Kidney (tissue), 13 donors: ENCODE measurements at regions not wholly inside any gene's neighbourhood (a gene's known extent, or its start where the extent isn't known, plus 50 kb on each side); places are given as distances from the start of the nearest gene placed in this dataset.

Experiments used
- DNase-seq, 5 donors: peaks; one replicate each; pipeline ENCODE4 v3.0.0-alpha.2; 2013 to 2020
- FAIRE-seq: peaks from 2 replicates; lab custom pipeline; 2012; peaks lifted over from hg19 to GRCh38; lab: Jason Lieb, UNC
- H3K27ac ChIP-seq, 2 donors: one replicate each; pipeline ENCODE4 v1.7.0; 2013; ENCODE audit warnings: low read depth in 2 of 2, low read length in 2 of 2, inconsistent platforms in 1 of 2
- H3K27me3 ChIP-seq: one replicate; pipeline ENCODE4 v1.7.1; 2013; ENCODE audit warnings: low read length, inconsistent platforms; ENCODE audit not compliant: control insufficient read depth, insufficient read depth
- H3K36me3 ChIP-seq, 3 donors: one replicate each; pipeline versions ENCODE4 v1.7.0 to v1.7.1; 2013; ENCODE audit warnings: low read length in 3 of 3, control low read depth in 1 of 3, inconsistent platforms in 1 of 3; ENCODE audit not compliant: insufficient read depth in 3 of 3, control insufficient read depth in 2 of 3
- H3K4me1 ChIP-seq, 3 donors: one replicate each; pipeline versions ENCODE4 v1.7.0 to v1.7.1; 2013; ENCODE audit warnings: low read length in 3 of 3, inconsistent platforms in 1 of 3, low read depth in 1 of 3; ENCODE audit not compliant: control insufficient read depth in 2 of 3, insufficient read depth in 2 of 3
- H3K4me3 ChIP-seq, 3 donors: one replicate each; pipeline versions ENCODE4 v1.7.0 to v1.8.1; 2013; ENCODE audit warnings: low read length in 3 of 3, control low read depth in 1 of 3, inconsistent platforms in 1 of 3
- H3K9ac ChIP-seq, 3 donors: one replicate each; pipeline versions ENCODE4 v1.7.0 to v1.7.1; 2013; ENCODE audit warnings: low read length in 3 of 3, control low read depth in 1 of 3, inconsistent platforms in 1 of 3
- H3K9me3 ChIP-seq, 3 donors: one replicate each; pipeline versions ENCODE4 v1.7.0 to v1.7.1; 2013; ENCODE audit warnings: low read length in 3 of 3, control low read depth in 1 of 3, inconsistent platforms in 1 of 3; ENCODE audit not compliant: control insufficient read depth in 2 of 3, insufficient read depth in 1 of 3
- intact Hi-C: fragments of 100-400 bp; cut with DNase I; formaldehyde crosslinking; loops from one replicate; pipeline ENCODE4 v1.11.1; 2022
- TF ChIP-seq, protein P1 (sequence below): IDR thresholded peaks from 3 replicates; pipeline ENCODE4 v1.5.1; 2012; ENCODE audit warnings: mild to moderate bottlenecking, moderate library complexity, borderline replicate concordance; ENCODE audit not compliant: insufficient read depth; ENCODE audit errors: extremely low read depth
- donor health status: control.
- donor health status: control.
- donor health status: control.
- donor health status: control.
- donor health status: control.
- donor health status: DM: yes; HTN: yes; CAD: no.
- donor health status: Normal renal cell carcinoma (clear cell type).

- H3K4me3 ChIP-seq: no peak overlapping the region
- intact Hi-C loops: no loop called here
- TF ChIP-seq, protein P1, sequence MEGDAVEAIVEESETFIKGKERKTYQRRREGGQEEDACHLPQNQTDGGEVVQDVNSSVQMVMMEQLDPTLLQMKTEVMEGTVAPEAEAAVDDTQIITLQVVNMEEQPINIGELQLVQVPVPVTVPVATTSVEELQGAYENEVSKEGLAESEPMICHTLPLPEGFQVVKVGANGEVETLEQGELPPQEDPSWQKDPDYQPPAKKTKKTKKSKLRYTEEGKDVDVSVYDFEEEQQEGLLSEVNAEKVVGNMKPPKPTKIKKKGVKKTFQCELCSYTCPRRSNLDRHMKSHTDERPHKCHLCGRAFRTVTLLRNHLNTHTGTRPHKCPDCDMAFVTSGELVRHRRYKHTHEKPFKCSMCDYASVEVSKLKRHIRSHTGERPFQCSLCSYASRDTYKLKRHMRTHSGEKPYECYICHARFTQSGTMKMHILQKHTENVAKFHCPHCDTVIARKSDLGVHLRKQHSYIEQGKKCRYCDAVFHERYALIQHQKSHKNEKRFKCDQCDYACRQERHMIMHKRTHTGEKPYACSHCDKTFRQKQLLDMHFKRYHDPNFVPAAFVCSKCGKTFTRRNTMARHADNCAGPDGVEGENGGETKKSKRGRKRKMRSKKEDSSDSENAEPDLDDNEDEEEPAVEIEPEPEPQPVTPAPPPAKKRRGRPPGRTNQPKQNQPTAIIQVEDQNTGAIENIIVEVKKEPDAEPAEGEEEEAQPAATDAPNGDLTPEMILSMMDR: no peak
Measured at GRCh38 chr9:91492237-91492636, 68.6 kb upstream of the NFIL3 start.

GRCh38 chr9:91491624-91492023 lies 68.0 kb upstream of the NFIL3 start:
- no peak for DNase-seq
- Histone ChIP-seq H3K4me1 (no peaks in the 10 kb centered on the region), H3K36me3 (no peaks in the 10 kb centered on the region), H3K27me3 (no peaks in the 10 kb centered on the region), H3K27ac (no peak overlapping the region), H3K9me3 (no peaks in the 10 kb centered on the region), H3K4me3 (no peak overlapping the region), H3K9ac (no peak overlapping the region)
- intact Hi-C loops: no loop called here
- TF ChIP-seq, protein P1: no peak
- FAIRE-seq: no peak

More at GRCh38 chr9:91492237-91492636, 68.6 kb upstream of the NFIL3 start:
- Histone ChIP-seq H3K9me3 (no peaks in the 10 kb centered on the region), H3K9ac (no peak overlapping the region), H3K4me1 (no peaks in the 10 kb centered on the region), H3K36me3 (no peaks in the 10 kb centered on the region), H3K27ac (no peak overlapping the region), H3K27me3 (no peaks in the 10 kb centered on the region)
- FAIRE-seq: no peak
- DNase-seq: no peak

- FAIRE-seq (no peak), DNase-seq (no peak)
- Histone ChIP-seq H3K36me3 (no peaks in the 10 kb centered on the region), H3K27ac (no peak overlapping the region), H3K4me1 (no peaks in the 10 kb centered on the region), H3K27me3 (no peaks in the 10 kb centered on the region), H3K9me3 (no peaks in the 10 kb centered on the region), H3K4me3 (no peak overlapping the region), H3K9ac (no peak overlapping the region)
- TF ChIP-seq, protein P1: no peak
- intact Hi-C loops: no loop called here
Measured at GRCh38 chr9:91489361-91489899, 65.8 kb upstream of the NFIL3 start.

DNA sequence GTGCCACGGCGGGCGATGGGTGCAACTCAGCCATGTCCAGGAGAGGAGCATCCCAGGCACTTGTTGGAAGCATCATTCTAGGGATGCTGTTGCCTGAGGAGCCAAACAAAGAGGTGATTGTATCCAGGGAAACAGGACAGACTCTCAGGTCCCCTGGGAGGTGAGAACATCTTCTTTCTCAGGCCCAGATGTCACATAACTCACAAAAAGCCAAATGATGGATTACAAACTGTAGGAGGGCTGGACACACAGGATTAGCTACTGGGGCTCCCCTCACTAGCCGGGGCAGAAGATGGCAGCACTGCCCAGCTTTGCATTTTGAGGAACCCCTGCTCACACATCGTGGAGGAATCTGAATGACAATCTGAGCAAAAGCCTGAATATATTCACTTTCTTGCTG lies 64.7 kb upstream of the NFIL3 start:
- Histone ChIP-seq H3K36me3 (no peaks in the 10 kb centered on the region), H3K9ac (no peak overlapping the region), H3K4me3 (no peak overlapping the region), H3K4me1 (no peaks in the 10 kb centered on the region), H3K9me3 (no peaks in the 10 kb centered on the region), H3K27me3 (no peaks in the 10 kb centered on the region), H3K27ac (no peak overlapping the region)
- TF ChIP-seq, protein P1: no peak
- DNase-seq (no peak), FAIRE-seq (no peak)
- intact Hi-C loops: no loop called here
